Esophagus squamous epithelium (tissue), 4 donors: ENCODE measurements at regions not wholly inside any gene's neighbourhood (a gene's known extent, or its start where the extent isn't known, plus 50 kb on each side); places are given as distances from the start of the nearest gene placed in this dataset.

Source experiments
- CTCF ChIP-seq, 6 experiments: fragments of 450-650 bp in 4 of 6; fragments of 200-600 bp in 2 of 6; sonication (generic) in 2 of 6; IDR thresholded peaks; one replicate each; pipeline ENCODE4 v1.5.1; 2016 to 2019; ENCODE audit warnings: antibody characterized with exemption in 6 of 6, mild to moderate bottlenecking in 4 of 6, moderate library complexity in 4 of 6
- POLR2A ChIP-seq, 4 donors: fragments of 450-650 bp; IDR thresholded peaks; one replicate each; pipeline ENCODE4 v1.6.1; 2017; ENCODE audit warnings: antibody characterized with exemption in 4 of 4, mild to moderate bottlenecking in 4 of 4, moderate library complexity in 3 of 4

DNA sequence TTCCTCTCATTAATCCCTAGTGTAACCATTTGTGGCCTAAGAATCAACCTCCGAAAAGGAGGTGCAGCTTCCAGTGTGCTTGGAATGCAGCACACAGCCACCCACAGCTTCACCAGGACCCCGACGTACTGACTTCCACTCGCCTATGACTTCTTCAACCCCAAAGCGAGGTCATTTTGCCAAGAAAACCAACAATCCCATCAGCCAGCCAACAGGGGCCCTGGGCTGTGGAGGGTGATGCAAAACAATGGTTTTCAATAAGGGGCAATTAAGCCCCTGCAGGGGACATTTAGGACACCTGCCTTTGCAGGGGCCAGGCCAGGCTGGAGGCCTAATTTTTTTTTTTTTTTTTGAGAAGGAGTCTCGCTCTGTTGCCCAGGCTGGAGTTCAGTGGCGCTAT, 158.1 kb upstream of the SKOR2 start:
- TF ChIP-seq CTCF (IDR thresholded peaks at IDR 0.05) (no peak), POLR2A (IDR thresholded peaks at IDR 0.05) (no peak)
